Adipocyte (in vitro differentiated cells): ENCODE measurements at regions not wholly inside any gene's neighbourhood (a gene's known extent, or its start where the extent isn't known, plus 50 kb on each side); places are given as distances from the start of the nearest gene placed in this dataset.

Source experiments
- DNase-seq: peaks from one replicate; pipeline ENCODE4 v3.0.0-alpha.2; 2015; ENCODE audit warnings: low read depth
- H3K27me3 ChIP-seq: replicated peaks from 2 replicates; pipeline ENCODE4 v1.7.0; 2013; ENCODE audit warnings: mild to moderate bottlenecking, low read length, moderate library complexity; ENCODE audit not compliant: control insufficient read depth, insufficient read depth
- H3K36me3 ChIP-seq: 2 replicates; pipeline ENCODE4 v1.7.0; 2013; ENCODE audit warnings: low read length, mild to moderate bottlenecking, moderate library complexity; ENCODE audit not compliant: control insufficient read depth, insufficient read depth, severe bottlenecking
- H3K4me1 ChIP-seq: 2 replicates; pipeline ENCODE4 v1.7.0; 2013; ENCODE audit warnings: mild to moderate bottlenecking, low read length, moderate library complexity; ENCODE audit not compliant: control insufficient read depth, insufficient read depth
- H3K4me3 ChIP-seq: 2 replicates; pipeline ENCODE4 v1.7.0; 2013; ENCODE audit warnings: mild to moderate bottlenecking, low read length, moderate library complexity
- H3K9ac ChIP-seq: 2 replicates; pipeline ENCODE4 v1.7.0; 2013; ENCODE audit warnings: mild to moderate bottlenecking, low read length, moderate library complexity
- H3K9me3 ChIP-seq: 2 replicates; pipeline ENCODE4 v1.7.0; 2013; ENCODE audit warnings: mild to moderate bottlenecking, low read length, moderate library complexity; ENCODE audit not compliant: control insufficient read depth

DNA sequence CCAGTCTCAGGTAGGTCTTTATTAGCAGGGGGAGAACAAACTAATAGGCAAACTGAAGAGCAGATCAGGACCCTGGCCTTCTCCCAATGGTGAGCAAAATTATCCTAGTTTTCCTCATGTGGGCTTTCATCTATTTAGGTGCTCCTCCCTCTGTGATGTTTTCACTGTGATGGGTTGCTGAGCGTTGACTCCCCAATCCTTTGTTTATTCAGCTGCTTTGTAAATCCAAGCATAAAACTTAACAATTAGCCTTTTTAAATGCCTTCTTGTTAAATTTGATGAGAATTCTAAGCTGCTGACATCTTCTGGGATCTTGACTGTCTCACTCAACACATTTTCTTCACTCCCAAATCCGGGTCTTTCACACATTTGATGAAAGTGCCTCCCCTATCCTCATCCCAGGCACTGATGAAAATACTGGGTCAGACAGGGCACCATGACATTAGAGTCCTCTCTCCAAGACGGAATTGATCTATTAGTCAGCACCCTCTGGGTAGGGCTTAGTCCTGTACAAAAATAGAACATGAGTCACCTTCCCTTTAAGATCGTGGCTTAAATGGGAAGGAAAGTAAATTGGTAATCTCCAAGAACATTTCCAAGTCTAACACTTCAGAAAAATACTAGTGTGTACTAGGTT is 199.3 kb upstream of the ISX start:
- no peaks in the 10 kb centered on the region for H3K9me3 ChIP-seq
- no peaks in the 10 kb centered on the region for H3K27me3 ChIP-seq
- no peaks in the 10 kb centered on the region for H3K4me1 ChIP-seq
- H3K9ac ChIP-seq: no peak overlapping the region
- H3K4me3 ChIP-seq: no peak overlapping the region
- H3K36me3 ChIP-seq: no peaks in the 10 kb centered on the region
- peak; percentile 79 for DNase-seq

DNA sequence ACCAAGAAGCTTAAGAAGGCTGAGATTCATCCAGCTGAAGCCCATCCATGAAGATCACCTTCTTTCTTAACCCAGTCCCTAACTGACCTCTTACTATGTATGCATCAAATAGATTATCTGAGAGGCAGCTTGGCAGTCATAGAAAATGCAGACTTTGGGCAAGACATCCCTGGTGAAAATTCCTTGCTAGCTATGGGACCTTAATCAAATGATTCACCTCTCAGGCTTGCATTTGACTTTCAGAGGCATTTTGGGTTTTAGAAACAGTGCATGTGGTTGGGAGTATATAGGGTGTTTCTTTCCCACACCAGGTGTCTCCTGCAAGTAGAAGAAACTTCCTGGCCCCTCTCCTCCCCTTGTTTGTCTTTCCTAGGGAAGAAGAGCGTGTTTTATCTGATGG is 188.5 kb upstream of the ISX start:
- H3K4me1 ChIP-seq: no peaks in the 10 kb centered on the region
- H3K36me3 ChIP-seq: no peaks in the 10 kb centered on the region
- no peaks in the 10 kb centered on the region for H3K27me3 ChIP-seq
- no peaks in the 10 kb centered on the region for H3K9me3 ChIP-seq
- H3K4me3 ChIP-seq: no peak overlapping the region
- no peak overlapping the region for H3K9ac ChIP-seq
- DNase-seq: peak; percentile 50

DNA sequence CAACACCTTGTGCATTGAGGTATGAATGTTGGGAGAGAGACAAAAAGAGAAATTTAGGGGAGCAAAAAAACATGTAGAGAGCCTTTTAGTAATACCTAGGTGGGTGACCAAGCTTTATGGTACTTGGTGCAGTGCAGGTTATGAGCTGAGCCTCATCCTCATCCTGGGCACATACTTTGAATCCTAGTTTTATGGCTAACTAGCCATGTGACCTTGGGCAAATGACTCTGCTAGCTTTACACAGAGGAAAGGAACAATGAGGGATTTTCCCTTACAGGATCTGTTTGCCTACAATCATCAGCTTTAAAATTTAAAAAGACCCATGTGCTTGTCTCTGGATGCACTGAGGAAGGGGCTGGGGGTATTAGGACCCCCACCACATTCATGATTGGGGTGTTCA is 187.8 kb upstream of the ISX start:
- no peaks in the 10 kb centered on the region for H3K4me1 ChIP-seq
- no peaks in the 10 kb centered on the region for H3K27me3 ChIP-seq
- H3K9me3 ChIP-seq: no peaks in the 10 kb centered on the region
- H3K36me3 ChIP-seq: no peaks in the 10 kb centered on the region
- H3K4me3 ChIP-seq: no peak overlapping the region
- H3K9ac ChIP-seq: no peak overlapping the region
- no peak for DNase-seq

DNA sequence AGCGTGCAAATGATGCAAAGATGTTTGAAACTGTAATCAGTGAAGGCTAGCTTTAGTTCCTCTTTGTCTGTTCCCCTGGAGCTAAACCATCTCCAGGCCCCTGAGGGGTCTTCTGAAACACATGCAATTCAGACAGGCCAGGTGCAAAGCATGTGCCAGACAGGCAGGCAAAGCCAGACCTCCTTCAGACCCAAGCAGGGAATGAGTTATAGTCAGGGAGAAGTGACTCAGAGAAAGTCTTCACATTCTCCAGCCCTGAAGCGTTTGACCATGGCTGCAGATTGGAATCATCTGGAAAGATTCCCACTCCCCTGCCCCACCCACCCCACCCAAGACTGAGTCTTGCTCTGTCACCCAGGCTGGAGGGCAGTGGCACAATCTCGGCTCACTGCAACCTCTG is 187.0 kb upstream of the ISX start:
- no peak overlapping the region for H3K9ac ChIP-seq
- no peak overlapping the region for H3K4me3 ChIP-seq
- H3K4me1 ChIP-seq: no peaks in the 10 kb centered on the region
- H3K27me3 ChIP-seq: no peaks in the 10 kb centered on the region
- peak; percentile 57 for DNase-seq
- H3K36me3 ChIP-seq: no peaks in the 10 kb centered on the region
- H3K9me3 ChIP-seq: no peaks in the 10 kb centered on the region

DNA sequence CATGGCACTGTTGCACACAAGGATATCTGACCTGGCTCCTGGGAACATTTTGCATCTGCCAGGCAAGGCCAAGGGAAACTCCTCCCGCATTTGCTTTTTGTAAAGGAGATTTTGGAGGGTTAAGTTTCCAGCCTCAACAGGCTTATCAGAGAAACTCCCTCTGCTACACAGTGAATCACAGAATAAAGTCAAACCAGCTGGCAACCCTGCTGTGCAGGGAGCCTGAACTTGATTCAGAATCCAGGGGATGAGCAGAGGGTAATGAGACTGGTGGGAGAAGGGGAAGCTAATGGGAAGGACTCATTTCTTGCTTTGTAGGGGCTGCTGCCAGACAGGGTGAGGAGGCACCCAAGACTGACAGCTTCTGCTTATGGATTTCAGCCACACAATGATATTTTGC is 185.3 kb upstream of the ISX start:
- no peaks in the 10 kb centered on the region for H3K36me3 ChIP-seq
- peak; percentile 18 for DNase-seq
- H3K9ac ChIP-seq: no peak overlapping the region
- no peaks in the 10 kb centered on the region for H3K27me3 ChIP-seq
- no peak overlapping the region for H3K4me3 ChIP-seq
- H3K9me3 ChIP-seq: no peaks in the 10 kb centered on the region
- H3K4me1 ChIP-seq: no peaks in the 10 kb centered on the region

DNA sequence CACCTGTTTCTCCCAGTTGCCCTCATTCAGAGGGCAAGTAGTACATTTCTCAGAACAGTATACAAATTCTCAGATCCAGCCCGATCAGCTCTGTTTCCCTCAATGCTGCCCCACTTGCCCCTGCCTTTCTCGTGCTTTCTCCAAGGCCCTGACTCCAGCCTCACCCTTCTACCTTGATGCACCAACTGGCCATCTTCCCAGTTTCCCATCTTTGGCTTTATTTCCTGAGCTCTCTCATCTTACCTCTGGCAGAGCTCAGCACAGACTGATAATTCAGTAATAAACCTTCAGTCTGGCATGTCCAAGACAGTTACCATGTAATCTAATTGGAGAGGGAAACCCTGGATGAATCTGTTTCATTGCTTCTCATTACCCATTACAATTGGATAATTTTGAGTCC is 184.5 kb upstream of the ISX start:
- no peak for DNase-seq
- Histone ChIP-seq H3K27me3 (no peaks in the 10 kb centered on the region), H3K4me3 (no peak overlapping the region), H3K4me1 (no peaks in the 10 kb centered on the region), H3K9ac (no peak overlapping the region), H3K9me3 (no peaks in the 10 kb centered on the region), H3K36me3 (no peaks in the 10 kb centered on the region)

DNA sequence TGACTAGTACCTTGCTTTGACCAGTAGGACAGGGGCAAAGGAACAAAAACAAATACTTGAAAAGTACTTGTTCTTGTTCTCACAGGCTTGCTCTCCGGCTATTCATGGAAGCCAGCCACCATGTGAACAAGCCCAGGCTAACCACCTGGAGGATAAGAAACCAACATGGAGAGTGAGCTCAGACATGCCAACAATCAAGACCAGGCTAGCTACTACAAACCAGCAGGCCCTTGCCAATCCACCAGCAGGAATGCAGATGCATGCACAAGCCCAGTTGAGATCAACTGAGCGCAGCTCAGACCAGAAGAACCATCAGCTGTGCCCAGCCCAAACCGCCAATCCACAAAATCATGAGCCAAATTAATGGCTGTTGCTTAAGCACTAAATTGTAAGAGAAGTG is 180.1 kb upstream of the ISX start:
- Histone ChIP-seq H3K27me3 (no peaks in the 10 kb centered on the region), H3K4me3 (no peak overlapping the region), H3K9me3 (no peaks in the 10 kb centered on the region), H3K4me1 (no peaks in the 10 kb centered on the region), H3K9ac (no peak overlapping the region), H3K36me3 (no peaks in the 10 kb centered on the region)
- DNase-seq: no peak

DNA sequence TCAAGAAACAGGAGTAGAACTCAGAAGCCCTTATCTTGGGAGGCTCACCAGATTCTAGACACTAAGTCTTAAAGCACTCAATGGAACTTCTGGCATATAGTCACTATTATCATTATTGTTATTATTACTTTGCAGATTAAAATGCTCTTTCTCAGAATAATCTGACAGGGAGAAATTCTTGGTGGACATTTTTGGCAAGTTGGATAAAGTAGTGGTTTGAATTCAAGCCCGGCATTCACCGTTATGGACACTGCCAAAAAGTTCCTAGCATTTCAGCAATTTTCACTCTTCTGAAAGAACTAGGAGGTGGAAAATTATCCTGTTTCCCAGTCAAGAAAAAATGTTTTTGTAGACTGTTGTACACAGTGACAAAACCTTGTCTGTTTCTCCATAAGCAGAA is 179.6 kb upstream of the ISX start:
- no peaks in the 10 kb centered on the region for H3K36me3 ChIP-seq
- no peaks in the 10 kb centered on the region for H3K27me3 ChIP-seq
- DNase-seq: no peak
- H3K4me3 ChIP-seq: no peak overlapping the region
- H3K4me1 ChIP-seq: no peaks in the 10 kb centered on the region
- no peaks in the 10 kb centered on the region for H3K9me3 ChIP-seq
- no peak overlapping the region for H3K9ac ChIP-seq

DNA sequence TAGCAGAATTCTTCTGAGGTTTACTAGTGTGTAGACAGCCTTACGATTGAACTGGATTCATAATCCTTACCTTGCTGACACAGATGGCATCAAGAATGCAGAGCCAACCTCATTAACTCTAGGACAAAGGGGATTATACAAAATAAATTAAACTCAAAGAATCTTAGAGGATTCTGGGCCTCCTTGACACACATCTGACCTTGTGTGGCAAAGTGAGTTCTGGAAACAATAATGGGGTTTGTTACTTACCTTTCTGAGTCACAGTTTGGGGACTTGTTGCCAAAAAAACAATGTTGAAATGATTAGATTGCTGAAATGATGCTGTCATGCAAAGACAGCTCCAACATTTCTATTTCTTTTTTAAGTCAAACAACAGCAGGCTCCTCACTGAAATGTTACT is 179.1 kb upstream of the ISX start:
- no peaks in the 10 kb centered on the region for H3K36me3 ChIP-seq
- no peaks in the 10 kb centered on the region for H3K9me3 ChIP-seq
- H3K27me3 ChIP-seq: no peaks in the 10 kb centered on the region
- H3K4me3 ChIP-seq: no peak overlapping the region
- H3K9ac ChIP-seq: no peak overlapping the region
- no peaks in the 10 kb centered on the region for H3K4me1 ChIP-seq
- DNase-seq: peak; percentile 47

DNA sequence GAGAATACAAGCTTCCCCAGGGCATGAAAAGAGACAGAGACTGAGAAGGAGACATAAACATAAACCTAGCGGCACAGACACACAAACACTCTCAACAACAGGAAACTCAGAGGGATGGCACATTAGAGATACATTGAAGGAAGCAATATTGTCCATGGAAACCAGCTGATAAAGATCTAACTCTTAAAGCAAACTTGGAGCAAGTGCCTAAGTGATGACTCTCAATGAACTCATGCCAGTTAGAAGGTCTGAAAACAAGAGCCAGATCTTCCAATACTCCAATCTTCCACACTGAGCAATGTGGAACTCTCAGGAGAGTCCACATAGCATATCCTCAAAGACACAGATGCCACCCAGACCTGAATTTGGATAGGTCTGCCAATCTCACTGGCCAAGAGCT is 168.8 kb upstream of the ISX start:
- peak; percentile 32 for DNase-seq
- H3K4me3 ChIP-seq: no peak overlapping the region
- no peaks in the 10 kb centered on the region for H3K36me3 ChIP-seq
- no peaks in the 10 kb centered on the region for H3K9me3 ChIP-seq
- no peaks in the 10 kb centered on the region for H3K27me3 ChIP-seq
- H3K9ac ChIP-seq: no peak overlapping the region
- H3K4me1 ChIP-seq: no peaks in the 10 kb centered on the region

DNA sequence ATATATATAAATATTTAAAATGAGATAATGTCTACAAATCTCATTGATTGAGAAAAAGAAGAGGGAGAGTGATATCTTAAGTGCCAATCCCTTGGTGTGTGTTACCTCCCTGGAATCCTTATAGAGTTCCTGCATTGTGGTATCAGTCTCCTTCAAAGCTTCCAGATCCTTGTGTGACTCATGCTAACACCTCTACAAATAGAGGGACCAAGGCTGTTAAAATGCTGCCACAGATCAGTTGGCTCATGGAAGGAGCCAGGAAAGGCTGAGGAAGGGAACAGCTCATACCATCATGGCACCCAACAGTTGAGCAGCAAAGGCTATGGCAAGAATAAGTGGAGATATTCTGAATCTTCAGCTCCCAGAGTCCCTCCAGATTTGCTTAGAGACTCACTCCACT is 163.6 kb upstream of the ISX start:
- H3K9ac ChIP-seq: no peak overlapping the region
- DNase-seq: no peak
- H3K36me3 ChIP-seq: no peaks in the 10 kb centered on the region

DNA sequence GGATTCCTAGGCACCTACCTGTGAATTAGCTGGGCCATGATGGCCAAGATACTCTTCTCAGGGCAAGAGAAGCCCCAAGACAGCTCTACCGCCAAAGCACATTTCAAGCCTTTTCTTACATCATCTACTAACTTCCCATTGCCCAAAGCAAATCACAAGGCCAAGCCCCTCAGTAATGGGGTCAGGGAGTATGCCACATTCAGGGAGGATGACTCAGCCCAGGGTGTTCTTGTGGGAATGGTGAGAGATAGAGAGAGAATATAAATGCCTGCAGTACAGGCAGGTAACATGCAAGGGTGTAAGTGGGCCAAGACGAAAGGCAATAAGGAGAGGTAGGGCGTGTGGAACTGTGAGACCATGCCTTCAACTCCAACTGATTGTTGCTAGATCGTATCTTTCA is 162.5 kb upstream of the ISX start:
- no peak for DNase-seq
- H3K4me1 ChIP-seq: no peaks in the 10 kb centered on the region
- no peaks in the 10 kb centered on the region for H3K36me3 ChIP-seq
- no peaks in the 10 kb centered on the region for H3K9me3 ChIP-seq
- no peak overlapping the region for H3K4me3 ChIP-seq
- H3K27me3 ChIP-seq: no peaks in the 10 kb centered on the region
- H3K9ac ChIP-seq: no peak overlapping the region

More for the DNA sequence above, 163.6 kb upstream of the ISX start:
- Histone ChIP-seq H3K9me3 (no peaks in the 10 kb centered on the region), H3K4me3 (no peak overlapping the region), H3K27me3 (no peaks in the 10 kb centered on the region), H3K4me1 (no peaks in the 10 kb centered on the region)
